HepG2 (cell line): ENCODE measurements at regions not wholly inside any gene's neighbourhood (a gene's known extent, or its start where the extent isn't known, plus 50 kb on each side); places are given as distances from the start of the nearest gene placed in this dataset.

ENCODE experiments used
- MAFG ChIP-seq: sonication (generic); formaldehyde crosslinking; IDR thresholded peaks from 2 replicates; pipeline ENCODE4 v1.5.1; 2020; ENCODE audit warnings: mild to moderate bottlenecking, missing genetic modification reagents
- ZNF724P ChIP-seq: sonication (generic); formaldehyde crosslinking; IDR thresholded peaks from 2 replicates; pipeline ENCODE4 v1.8.0; 2022; ENCODE audit warnings: missing genetic modification reagents, borderline replicate concordance
- ZNF782 ChIP-seq: sonication (generic); formaldehyde crosslinking; IDR thresholded peaks from 2 replicates; pipeline ENCODE4 v1.4.0; 2020; ENCODE audit warnings: missing genetic modification reagents, mild to moderate bottlenecking, borderline replicate concordance
- TF ChIP-seq, protein P1 (sequence below): sonication (generic); formaldehyde crosslinking; IDR thresholded peaks from 2 replicates; pipeline ENCODE4; 2020; ENCODE audit warnings: missing genetic modification reagents, mild to moderate bottlenecking, borderline replicate concordance
- TF ChIP-seq, protein P2 (sequence below): sonication (generic); formaldehyde crosslinking; IDR thresholded peaks from 2 replicates; pipeline ENCODE4 v1.8.0; 2022; ENCODE audit warnings: missing genetic modification reagents, mild to moderate bottlenecking, inconsistent platforms, borderline replicate concordance
- TF ChIP-seq, protein P3 (sequence below): sonication (generic); formaldehyde crosslinking; IDR thresholded peaks from 2 replicates; pipeline ENCODE4 v1.4.0; 2020; ENCODE audit warnings: missing genetic modification reagents, low read depth, mild to moderate bottlenecking, borderline replicate concordance
- TF ChIP-seq, protein P4 (sequence below): IDR thresholded peaks from 2 replicates; pipeline ENCODE4 v1.6.1; 2018; ENCODE audit warnings: missing genetic modification reagents

DNA sequence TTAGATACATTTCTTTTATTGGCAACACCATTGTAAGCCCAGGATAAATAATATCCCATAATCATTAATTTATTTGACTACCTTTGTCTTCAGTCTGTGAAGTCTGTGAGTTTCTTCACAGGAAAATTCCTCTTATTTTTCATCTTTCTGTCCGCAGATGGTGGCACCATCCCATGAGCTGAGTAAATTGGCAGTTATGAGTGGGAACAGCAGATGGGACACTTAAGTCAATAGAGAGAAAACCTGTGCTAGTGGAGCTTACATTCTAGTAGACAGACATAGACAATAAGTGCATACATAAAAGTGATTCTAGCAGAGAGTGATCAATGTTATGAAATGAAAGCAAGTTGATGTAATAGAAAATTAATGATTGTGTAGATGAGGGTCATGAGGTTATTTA, 638.2 kb upstream of the MIR17HG start (continued):
- TF ChIP-seq, protein P1, sequence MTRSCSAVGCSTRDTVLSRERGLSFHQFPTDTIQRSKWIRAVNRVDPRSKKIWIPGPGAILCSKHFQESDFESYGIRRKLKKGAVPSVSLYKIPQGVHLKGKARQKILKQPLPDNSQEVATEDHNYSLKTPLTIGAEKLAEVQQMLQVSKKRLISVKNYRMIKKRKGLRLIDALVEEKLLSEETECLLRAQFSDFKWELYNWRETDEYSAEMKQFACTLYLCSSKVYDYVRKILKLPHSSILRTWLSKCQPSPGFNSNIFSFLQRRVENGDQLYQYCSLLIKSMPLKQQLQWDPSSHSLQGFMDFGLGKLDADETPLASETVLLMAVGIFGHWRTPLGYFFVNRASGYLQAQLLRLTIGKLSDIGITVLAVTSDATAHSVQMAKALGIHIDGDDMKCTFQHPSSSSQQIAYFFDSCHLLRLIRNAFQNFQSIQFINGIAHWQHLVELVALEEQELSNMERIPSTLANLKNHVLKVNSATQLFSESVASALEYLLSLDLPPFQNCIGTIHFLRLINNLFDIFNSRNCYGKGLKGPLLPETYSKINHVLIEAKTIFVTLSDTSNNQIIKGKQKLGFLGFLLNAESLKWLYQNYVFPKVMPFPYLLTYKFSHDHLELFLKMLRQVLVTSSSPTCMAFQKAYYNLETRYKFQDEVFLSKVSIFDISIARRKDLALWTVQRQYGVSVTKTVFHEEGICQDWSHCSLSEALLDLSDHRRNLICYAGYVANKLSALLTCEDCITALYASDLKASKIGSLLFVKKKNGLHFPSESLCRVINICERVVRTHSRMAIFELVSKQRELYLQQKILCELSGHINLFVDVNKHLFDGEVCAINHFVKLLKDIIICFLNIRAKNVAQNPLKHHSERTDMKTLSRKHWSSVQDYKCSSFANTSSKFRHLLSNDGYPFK (CRISPR knock-in tag): no peak
- TF ChIP-seq ZNF724P (CRISPR knock-in tag) (no peak), ZNF782 (no peak), MAFG (no peak)
- TF ChIP-seq, protein P2, sequence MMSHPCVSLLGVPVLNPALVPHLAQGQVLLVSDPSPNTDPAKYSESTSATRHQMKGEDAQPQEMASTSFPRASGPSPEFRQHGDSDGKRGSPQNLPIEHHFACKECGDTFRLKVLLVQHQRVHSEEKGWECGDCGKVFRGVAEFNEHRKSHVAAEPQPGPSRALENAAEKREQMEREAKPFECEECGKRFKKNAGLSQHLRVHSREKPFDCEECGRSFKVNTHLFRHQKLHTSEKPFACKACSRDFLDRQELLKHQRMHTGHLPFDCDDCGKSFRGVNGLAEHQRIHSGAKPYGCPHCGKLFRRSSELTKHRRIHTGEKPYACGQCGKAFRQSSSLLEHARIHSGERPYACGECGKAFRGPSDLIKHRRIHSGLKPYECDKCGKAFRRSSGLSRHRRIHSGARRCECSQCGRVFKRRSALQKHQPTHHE (CRISPR knock-in tag): no peak
- TF ChIP-seq, protein P3, sequence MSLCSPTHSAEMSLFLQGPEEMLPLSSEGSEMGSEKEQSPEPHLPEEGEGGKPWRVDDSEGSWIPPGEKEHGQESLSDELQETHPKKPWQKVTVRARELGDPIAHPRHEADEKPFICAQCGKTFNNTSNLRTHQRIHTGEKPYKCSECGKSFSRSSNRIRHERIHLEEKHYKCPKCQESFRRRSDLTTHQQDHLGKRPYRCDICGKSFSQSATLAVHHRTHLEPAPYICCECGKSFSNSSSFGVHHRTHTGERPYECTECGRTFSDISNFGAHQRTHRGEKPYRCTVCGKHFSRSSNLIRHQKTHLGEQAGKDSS (CRISPR knock-in tag): no peak
- TF ChIP-seq, protein P4, sequence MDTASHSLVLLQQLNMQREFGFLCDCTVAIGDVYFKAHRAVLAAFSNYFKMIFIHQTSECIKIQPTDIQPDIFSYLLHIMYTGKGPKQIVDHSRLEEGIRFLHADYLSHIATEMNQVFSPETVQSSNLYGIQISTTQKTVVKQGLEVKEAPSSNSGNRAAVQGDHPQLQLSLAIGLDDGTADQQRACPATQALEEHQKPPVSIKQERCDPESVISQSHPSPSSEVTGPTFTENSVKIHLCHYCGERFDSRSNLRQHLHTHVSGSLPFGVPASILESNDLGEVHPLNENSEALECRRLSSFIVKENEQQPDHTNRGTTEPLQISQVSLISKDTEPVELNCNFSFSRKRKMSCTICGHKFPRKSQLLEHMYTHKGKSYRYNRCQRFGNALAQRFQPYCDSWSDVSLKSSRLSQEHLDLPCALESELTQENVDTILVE (CRISPR knock-in tag): no peak
- TF ChIP-seq, all 625 proteins: peak for 0
